Caco-2 (cell line): ENCODE measurements at regions not wholly inside any gene's neighbourhood (a gene's known extent, or its start where the extent isn't known, plus 50 kb on each side); places are given as distances from the start of the nearest gene placed in this dataset.

Source experiments
- BruUV-seq: library from RNA; stranded (reverse); fragments of 400-500 nt; replicated peaks from 2 replicates; lab custom pipeline; 2021; lab: Mats Ljungman, UMichigan
- CTCF ChIA-PET: fragments of 300-600 bp; sonication (Branson Sonifier 250); formaldehyde crosslinking; loops from one replicate; lab custom pipeline; 2022; ENCODE audit warnings: antibody characterized with exemption; lab: Charles Lee
- POLR2A ChIA-PET: fragments of 300-600 bp; sonication (Branson Sonifier 250); formaldehyde crosslinking; loops from one replicate; lab custom pipeline; 2022; ENCODE audit warnings: antibody characterized with exemption; lab: Charles Lee
- DNase-seq, 2 experiments: peaks; one replicate each; pipeline versions ENCODE4 v3.0.0 to v3.0.0-alpha.2; 2020 to 2022
- H3K27me3 ChIP-seq: replicated peaks from 2 replicates; pipeline ENCODE4 v1.6.0; 2011; ENCODE audit warnings: low read length; ENCODE audit not compliant: control insufficient read depth, insufficient read depth
- H3K36me3 ChIP-seq: 2 replicates; pipeline ENCODE4 v1.5.1; 2011; ENCODE audit warnings: low read length; ENCODE audit not compliant: control insufficient read depth, insufficient read depth
- H3K4me1 ChIP-seq: fragments of 250-450 bp; sonication (Bioruptor Pico); 2 replicates; pipeline ENCODE4 v1.5.1; 2020; ENCODE audit warnings: mild to moderate bottlenecking
- H3K4me3 ChIP-seq: 2 replicates; pipeline ENCODE4 v1.5.1; 2011; ENCODE audit warnings: low read depth, mild to moderate bottlenecking, control low read depth, low read length
- H3K9me3 ChIP-seq: fragments of 250-450 bp; sonication (Bioruptor Pico); 2 replicates; pipeline ENCODE4 v1.5.1; 2020; ENCODE audit warnings: mild to moderate bottlenecking, moderate library complexity
- H3K27ac Mint-ChIP-seq: one replicate; pipeline ENCODE4 v1.8.0; 2022; ENCODE audit warnings: mixed read lengths; ENCODE audit not compliant: unreplicated experiment
- H3K27me3 Mint-ChIP-seq: one replicate; pipeline ENCODE4 v1.8.0; 2022; ENCODE audit warnings: mixed read lengths; ENCODE audit not compliant: insufficient read depth, unreplicated experiment
- H3K36me3 Mint-ChIP-seq: one replicate; pipeline ENCODE4 v1.8.0; 2022; ENCODE audit warnings: mild to moderate bottlenecking, mixed read lengths; ENCODE audit not compliant: insufficient read depth, unreplicated experiment
- H3K4me1 Mint-ChIP-seq: one replicate; pipeline ENCODE4 v1.8.0; 2022; ENCODE audit warnings: low read depth, mixed read lengths; ENCODE audit not compliant: unreplicated experiment
- H3K4me3 Mint-ChIP-seq: one replicate; pipeline ENCODE4 v1.8.0; 2022; ENCODE audit warnings: mild to moderate bottlenecking, moderate library complexity, mixed read lengths; ENCODE audit not compliant: unreplicated experiment
- H3K9me3 Mint-ChIP-seq: one replicate; pipeline ENCODE4 v1.8.0; 2022; ENCODE audit warnings: mixed read lengths; ENCODE audit not compliant: unreplicated experiment
- intact Hi-C: fragments of 100-400 bp; cut with micrococcal nuclease; formaldehyde crosslinking; loops from one replicate; pipeline ENCODE4 v1.10.0; 2022; ENCODE audit not compliant: unreplicated experiment
- TF ChIP-seq, protein P1 (sequence below), 2 experiments: fragments of 200-600 bp in 1 of 2; IDR thresholded peaks; 1 replicate in 1 of 2; 2 replicates in 1 of 2; pipeline versions ENCODE4 v1.5.1 to v1.8.0; 2011 to 2022; ENCODE audit warnings: antibody characterized with exemption in 1 of 2, control low read depth in 1 of 2, inconsistent platforms in 1 of 2, low read depth in 1 of 2, low read length in 1 of 2, mild to moderate bottlenecking in 1 of 2, moderate library complexity in 1 of 2; ENCODE audit not compliant: insufficient read depth in 1 of 2, severe bottlenecking in 1 of 2, unreplicated experiment in 1 of 2

DNA sequence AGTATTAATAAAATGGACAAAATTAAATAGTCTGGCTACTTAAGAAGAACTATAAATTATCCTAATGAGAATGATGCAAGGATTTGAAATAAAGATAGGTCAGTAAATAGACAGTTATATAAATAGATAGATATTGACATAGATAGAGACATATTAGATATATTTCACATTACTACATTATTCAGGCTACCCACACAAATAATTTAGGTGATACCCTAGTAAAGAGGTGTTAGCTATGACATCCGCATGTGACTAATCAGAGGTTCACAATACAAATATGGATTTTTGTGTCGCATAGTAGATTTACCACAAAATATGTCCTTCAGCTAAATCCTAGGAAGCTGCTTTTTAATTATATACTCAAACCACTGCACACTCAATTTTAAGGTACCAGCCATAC, 729.0 kb upstream of the ANO3 start:
- POLR2A ChIA-PET, result no interaction called here
- peaks cover 35% of the 10 kb centered on the region for H3K9me3 Mint-ChIP-seq
- DNase-seq, result no peak

DNA sequence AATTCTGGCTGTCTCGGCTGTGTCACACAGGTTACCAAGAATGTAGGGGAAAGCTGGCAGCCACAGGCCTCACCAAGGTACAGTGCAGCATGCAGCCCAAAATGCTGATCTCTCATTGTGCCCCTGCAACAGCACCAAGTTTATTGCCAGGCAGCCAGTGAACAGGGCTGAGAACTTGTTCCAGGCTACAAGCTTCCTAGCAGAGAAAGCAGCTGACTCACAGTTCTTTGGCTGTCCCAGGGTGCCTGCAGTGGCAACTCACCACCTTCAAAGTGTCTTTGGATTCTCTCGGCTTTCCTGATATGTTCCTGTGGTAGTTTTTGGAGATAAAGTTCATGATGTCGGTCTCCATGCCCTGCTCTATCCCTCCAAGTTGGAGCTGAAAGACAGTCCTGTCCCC, 719.1 kb upstream of the ANO3 start:
- TF ChIP-seq, protein P1, sequence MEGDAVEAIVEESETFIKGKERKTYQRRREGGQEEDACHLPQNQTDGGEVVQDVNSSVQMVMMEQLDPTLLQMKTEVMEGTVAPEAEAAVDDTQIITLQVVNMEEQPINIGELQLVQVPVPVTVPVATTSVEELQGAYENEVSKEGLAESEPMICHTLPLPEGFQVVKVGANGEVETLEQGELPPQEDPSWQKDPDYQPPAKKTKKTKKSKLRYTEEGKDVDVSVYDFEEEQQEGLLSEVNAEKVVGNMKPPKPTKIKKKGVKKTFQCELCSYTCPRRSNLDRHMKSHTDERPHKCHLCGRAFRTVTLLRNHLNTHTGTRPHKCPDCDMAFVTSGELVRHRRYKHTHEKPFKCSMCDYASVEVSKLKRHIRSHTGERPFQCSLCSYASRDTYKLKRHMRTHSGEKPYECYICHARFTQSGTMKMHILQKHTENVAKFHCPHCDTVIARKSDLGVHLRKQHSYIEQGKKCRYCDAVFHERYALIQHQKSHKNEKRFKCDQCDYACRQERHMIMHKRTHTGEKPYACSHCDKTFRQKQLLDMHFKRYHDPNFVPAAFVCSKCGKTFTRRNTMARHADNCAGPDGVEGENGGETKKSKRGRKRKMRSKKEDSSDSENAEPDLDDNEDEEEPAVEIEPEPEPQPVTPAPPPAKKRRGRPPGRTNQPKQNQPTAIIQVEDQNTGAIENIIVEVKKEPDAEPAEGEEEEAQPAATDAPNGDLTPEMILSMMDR (IDR thresholded peaks at IDR 0.05; ENCODE audit: insufficient read depth in 1 of 2, low read depth in 1 of 2, low read length in 1 of 2, severe bottlenecking in 1 of 2, unreplicated experiment in 1 of 2), result no peak
- H3K27me3 ChIP-seq, result no peaks in the 10 kb centered on the region
- Mint-ChIP-seq H3K36me3 (no peaks in the 10 kb centered on the region), H3K4me1 (no peaks in the 10 kb centered on the region), H3K27ac (no peak overlapping the region), H3K9me3 (peaks cover 9% of the 10 kb centered on the region), H3K4me3 (no peak overlapping the region), H3K27me3 (no peaks in the 10 kb centered on the region)
- BruUV-seq, result no TSS peak
- no peaks in the 10 kb centered on the region for H3K36me3 ChIP-seq
- CTCF ChIA-PET, result no interaction called here
- H3K4me3 ChIP-seq, result no peak overlapping the region
- DNase-seq, result no peak
- intact Hi-C loops, result no loop called here
- H3K4me1 ChIP-seq, result no peaks in the 10 kb centered on the region
- POLR2A ChIA-PET, result no interaction called here
- H3K9me3 ChIP-seq, result no peaks in the 10 kb centered on the region

More for the DNA sequence above, 729.0 kb upstream of the ANO3 start:
- CTCF ChIA-PET, result no interaction called here
- H3K27ac Mint-ChIP-seq, result no peak overlapping the region
- intact Hi-C loops, result no loop called here
- Histone ChIP-seq H3K4me3 (no peak overlapping the region), H3K27me3 (no peaks in the 10 kb centered on the region), H3K36me3 (no peaks in the 10 kb centered on the region), H3K4me1 (no peaks in the 10 kb centered on the region), H3K9me3 (no peaks in the 10 kb centered on the region)
- H3K4me1 Mint-ChIP-seq, result no peaks in the 10 kb centered on the region
- no peaks in the 10 kb centered on the region for H3K27me3 Mint-ChIP-seq
- H3K36me3 Mint-ChIP-seq, result no peaks in the 10 kb centered on the region
- H3K4me3 Mint-ChIP-seq, result no peak overlapping the region
- BruUV-seq, result no TSS peak
- TF ChIP-seq, protein P1 (IDR thresholded peaks at IDR 0.05; ENCODE audit: insufficient read depth in 1 of 2, low read depth in 1 of 2, low read length in 1 of 2, severe bottlenecking in 1 of 2, unreplicated experiment in 1 of 2), result no peak

DNA sequence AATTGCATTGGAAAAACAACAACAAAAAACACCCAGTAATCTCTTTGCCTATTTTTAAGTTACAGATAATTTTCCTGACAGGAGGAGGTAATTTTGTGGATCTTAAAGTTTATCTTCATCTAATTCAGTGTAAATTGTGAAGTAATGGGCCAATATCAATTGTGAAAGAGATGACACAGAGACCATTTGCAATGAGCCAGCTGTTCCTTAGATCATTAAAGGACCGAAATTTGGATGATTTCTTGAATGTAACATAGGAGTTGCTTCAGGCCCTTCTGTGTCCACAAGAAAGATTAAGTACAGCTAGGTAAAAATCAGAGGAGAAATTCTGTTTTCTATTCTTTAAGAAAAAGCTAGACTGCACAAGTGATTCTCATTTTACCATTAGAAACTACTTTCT, 718.5 kb upstream of the ANO3 start:
- POLR2A ChIA-PET, result no interaction called here
- H3K36me3 ChIP-seq, result no peaks in the 10 kb centered on the region
- no peaks in the 10 kb centered on the region for H3K36me3 Mint-ChIP-seq
- no peaks in the 10 kb centered on the region for H3K27me3 Mint-ChIP-seq
- H3K4me3 ChIP-seq, result no peak overlapping the region
- intact Hi-C loops, result no loop called here
- H3K27ac Mint-ChIP-seq, result no peak overlapping the region
- BruUV-seq, result no TSS peak
- no peak overlapping the region for H3K4me3 Mint-ChIP-seq
- H3K4me1 ChIP-seq, result no peaks in the 10 kb centered on the region
- TF ChIP-seq, protein P1 (IDR thresholded peaks at IDR 0.05; ENCODE audit: insufficient read depth in 1 of 2, low read depth in 1 of 2, low read length in 1 of 2, severe bottlenecking in 1 of 2, unreplicated experiment in 1 of 2), result no peak
- H3K4me1 Mint-ChIP-seq, result no peaks in the 10 kb centered on the region
- DNase-seq, result no peak
- H3K9me3 ChIP-seq, result no peaks in the 10 kb centered on the region
- no peaks in the 10 kb centered on the region for H3K27me3 ChIP-seq
- H3K9me3 Mint-ChIP-seq, result peaks cover 2% of the 10 kb centered on the region
- CTCF ChIA-PET, result no interaction called here
